Parathyroid adenoma (tissue), 2 donors: ENCODE measurements at regions not wholly inside any gene's neighbourhood (a gene's known extent, or its start where the extent isn't known, plus 50 kb on each side); places are given as distances from the start of the nearest gene placed in this dataset.

ENCODE experiments used
- H2AFZ ChIP-seq: fragments of 300-600 bp; sonication (generic); one replicate; pipeline ENCODE4 v1.7.0; 2017; ENCODE audit warnings: antibody characterized with exemption, mild to moderate bottlenecking
- H3K27ac ChIP-seq: fragments of 300-600 bp; sonication (generic); one replicate; pipeline ENCODE4 v1.7.0; 2017
- H3K27me3 ChIP-seq: fragments of 300-600 bp; sonication (generic); one replicate; pipeline ENCODE4 v1.7.0; 2017; ENCODE audit warnings: low read length; ENCODE audit not compliant: control insufficient read depth, insufficient read depth
- H3K36me3 ChIP-seq: fragments of 300-600 bp; sonication (generic); one replicate; pipeline ENCODE4 v1.7.0; 2017; ENCODE audit warnings: low read length; ENCODE audit not compliant: control insufficient read depth, insufficient read depth
- H3K4me1 ChIP-seq: fragments of 300-600 bp; sonication (generic); one replicate; pipeline ENCODE4 v1.7.0; 2017; ENCODE audit warnings: control low read depth
- H3K4me2 ChIP-seq: fragments of 300-600 bp; sonication (generic); one replicate; pipeline ENCODE4 v1.7.0; 2017; ENCODE audit warnings: low read length
- H3K4me3 ChIP-seq: fragments of 300-600 bp; sonication (generic); one replicate; pipeline ENCODE4 v1.7.0; 2017; ENCODE audit warnings: low read depth, low read length
- H3K79me2 ChIP-seq: fragments of 300-600 bp; sonication (generic); one replicate; pipeline ENCODE4 v1.7.0; 2017; ENCODE audit warnings: control low read depth
- H3K9ac ChIP-seq: fragments of 300-600 bp; sonication (generic); one replicate; pipeline ENCODE4 v1.7.0; 2017; ENCODE audit warnings: mild to moderate bottlenecking
- H3K9me3 ChIP-seq: fragments of 300-600 bp; sonication (generic); one replicate; pipeline ENCODE4 v1.7.0; 2017; ENCODE audit warnings: low read length; ENCODE audit not compliant: control insufficient read depth
- CTCF ChIP-seq: fragments of 300-600 bp; sonication (generic); IDR thresholded peaks from one replicate; pipeline ENCODE4 v1.7.0; 2017; ENCODE audit warnings: antibody characterized with exemption, mild to moderate bottlenecking
- donor health status: primary hyperparathyroidism.

GRCh38 chr4:123545667-123546572, 149.3 kb downstream of the SPRY1 start:
- Histone ChIP-seq H3K36me3 (no peaks in the 10 kb centered on the region), H3K27ac (no peak overlapping the region), H3K79me2 (no peaks in the 10 kb centered on the region), H3K4me1 (no peaks in the 10 kb centered on the region), H3K9ac (no peak overlapping the region), H3K4me2 (no peak overlapping the region), H3K4me3 (no peak overlapping the region), H3K9me3 (no peaks in the 10 kb centered on the region), H3K27me3 (no peaks in the 10 kb centered on the region), H2AFZ (no peak overlapping the region)
- no peak for TF ChIP-seq CTCF

- H3K4me3 ChIP-seq, result no peak overlapping the region
- no peaks in the 10 kb centered on the region for H3K36me3 ChIP-seq
- H2AFZ ChIP-seq, result peak overlapping the region; percentile 45
- no peaks in the 10 kb centered on the region for H3K4me1 ChIP-seq
- no peak overlapping the region for H3K27ac ChIP-seq
- H3K4me2 ChIP-seq, result no peak overlapping the region
- H3K9me3 ChIP-seq, result no peaks in the 10 kb centered on the region
- TF ChIP-seq CTCF, result no peak
- peaks cover 3% of the 10 kb centered on the region for H3K27me3 ChIP-seq
- H3K9ac ChIP-seq, result no peak overlapping the region
- H3K79me2 ChIP-seq, result no peaks in the 10 kb centered on the region
Observed at GRCh38 chr4:123546573-123547060, 150.0 kb downstream of the SPRY1 start.

DNA sequence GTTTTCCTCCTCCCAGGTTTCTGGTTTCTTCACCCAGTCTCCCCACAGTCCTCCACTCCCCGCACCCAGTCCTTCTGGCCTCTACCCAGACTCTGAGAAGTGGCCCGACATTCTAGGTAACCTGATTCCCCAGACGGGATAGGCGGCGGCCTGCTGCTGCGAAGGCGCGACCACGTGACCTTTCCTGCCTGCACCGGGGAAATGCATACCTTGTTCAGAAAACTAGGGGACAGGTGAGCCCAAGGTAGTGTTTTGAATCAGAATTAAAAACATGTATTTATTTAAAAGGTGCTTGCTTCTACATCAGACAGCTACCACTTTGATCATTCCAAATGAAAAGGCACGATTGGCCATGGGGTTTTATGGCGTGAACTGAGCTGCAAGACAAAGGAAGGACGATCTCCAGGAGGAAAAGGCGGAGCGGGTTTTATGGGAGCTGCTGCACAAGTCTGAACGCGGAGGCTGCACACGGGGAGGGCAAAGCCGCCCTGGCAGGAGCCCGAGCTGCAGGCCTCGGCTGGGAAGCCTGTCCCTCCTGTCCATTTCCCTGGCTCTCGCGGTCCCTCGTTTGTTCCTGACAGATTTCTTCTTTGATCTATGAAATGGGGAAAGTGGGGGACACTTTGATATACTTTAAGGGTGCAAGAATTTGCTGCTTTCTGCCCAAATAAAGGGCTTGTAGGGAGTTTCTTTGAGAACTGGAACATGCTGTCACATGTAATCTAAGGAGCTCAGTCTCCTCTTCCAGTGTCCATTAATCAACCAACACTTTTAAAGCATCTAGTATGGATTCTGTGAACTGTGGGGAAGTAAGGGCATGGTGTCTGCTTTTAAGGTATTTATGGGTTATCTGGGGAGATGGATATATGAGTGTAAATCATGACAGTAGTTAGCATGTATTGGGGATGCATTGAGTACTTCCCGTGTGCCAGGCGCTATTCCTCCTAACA, 150.9 kb downstream of the SPRY1 start:
- H2AFZ ChIP-seq, result peak overlapping the region; percentile 45
- peak overlapping the region; percentile 20 for H3K4me3 ChIP-seq
- H3K4me2 ChIP-seq, result peak overlapping the region; percentile 25
- H3K27ac ChIP-seq, result no peak overlapping the region
- H3K27me3 ChIP-seq, result peaks cover 3% of the 10 kb centered on the region
- H3K79me2 ChIP-seq, result no peaks in the 10 kb centered on the region
- H3K36me3 ChIP-seq, result no peaks in the 10 kb centered on the region
- H3K9me3 ChIP-seq, result no peaks in the 10 kb centered on the region
- H3K9ac ChIP-seq, result no peak overlapping the region
- no peaks in the 10 kb centered on the region for H3K4me1 ChIP-seq
- no peak for TF ChIP-seq CTCF

- TF ChIP-seq CTCF, result no peak
Observed at GRCh38 chr4:123553279-123553678, 156.7 kb downstream of the SPRY1 start.

More at GRCh38 chr4:123553279-123553678, 156.7 kb downstream of the SPRY1 start:
- H3K9ac ChIP-seq, result no peak overlapping the region
- H3K36me3 ChIP-seq, result no peaks in the 10 kb centered on the region
- no peak overlapping the region for H3K27ac ChIP-seq
- H3K27me3 ChIP-seq, result peaks cover 3% of the 10 kb centered on the region
- H3K79me2 ChIP-seq, result no peaks in the 10 kb centered on the region
- no peak overlapping the region for H3K4me3 ChIP-seq
- H3K9me3 ChIP-seq, result no peaks in the 10 kb centered on the region
- H2AFZ ChIP-seq, result no peak overlapping the region
- no peak overlapping the region for H3K4me2 ChIP-seq
- no peaks in the 10 kb centered on the region for H3K4me1 ChIP-seq
